ENCODE measurements at regions not wholly inside any gene's neighbourhood (a gene's known extent, or its start where the extent isn't known, plus 50 kb on each side); places are given as distances from the start of the nearest gene placed in this dataset.

DNA sequence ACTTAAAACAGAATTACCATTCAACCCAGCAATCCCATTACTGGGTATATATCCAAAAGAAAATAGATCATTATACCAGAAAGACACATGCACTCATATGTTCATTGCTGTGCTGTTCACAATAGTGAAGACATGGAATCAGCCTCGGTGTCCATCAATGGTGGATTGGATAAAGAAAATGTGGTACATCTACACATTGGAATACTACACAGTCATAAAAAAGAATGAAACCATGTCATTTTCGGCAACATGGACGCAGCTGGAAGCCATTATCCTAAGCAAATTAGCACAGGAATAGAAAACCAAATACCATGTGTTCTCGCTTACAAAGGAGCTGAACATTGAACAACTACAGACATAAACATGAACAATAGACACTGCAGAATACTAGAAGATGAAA is 244.8 kb upstream of the PROX1 start:
- H3K36me3 ChIP-seq (ENCODE audit: insufficient read depth, insufficient read length, low read length), result no peaks in the 10 kb centered on the region
- DNase-seq (ENCODE audit: low read depth, low spot score), result no peak
- TF ChIP-seq YY1 (IDR thresholded peaks at IDR 0.05; ENCODE audit: insufficient read depth, insufficient read length) (no peak), SUZ12 (IDR thresholded peaks at IDR 0.05; ENCODE audit: extremely low read depth, insufficient read depth, insufficient read length) (no peak), ZNF274 (IDR thresholded peaks at IDR 0.05; ENCODE audit: low read depth, low read length) (no peak)

GRCh38 chr1:213744780-213745179 is 243.0 kb upstream of the PROX1 start:
- H3K36me3 ChIP-seq (ENCODE audit: insufficient read depth, insufficient read length, low read length), result no peaks in the 10 kb centered on the region
- H3K4me3 ChIP-seq (ENCODE audit: insufficient read length, low read depth), result no peak overlapping the region
- no peaks in the 10 kb centered on the region for H3K4me1 ChIP-seq (ENCODE audit: insufficient read depth, insufficient read length)
- H3K27me3 ChIP-seq (ENCODE audit: insufficient read depth, insufficient read length), result no peaks in the 10 kb centered on the region
- DNase-seq (ENCODE audit: low read depth, low spot score), result no peak
- H3K9ac ChIP-seq (ENCODE audit: insufficient read length, low read depth), result no peak overlapping the region
- TF ChIP-seq YY1 (IDR thresholded peaks at IDR 0.05; ENCODE audit: insufficient read depth, insufficient read length) (no peak), SUZ12 (IDR thresholded peaks at IDR 0.05; ENCODE audit: extremely low read depth, insufficient read depth, insufficient read length) (no peak), ZNF274 (IDR thresholded peaks at IDR 0.05; ENCODE audit: low read depth, low read length) (no peak)
- no peaks in the 10 kb centered on the region for H3K9me3 ChIP-seq (ENCODE audit: insufficient read depth, low read length)

More for the DNA sequence above, 244.8 kb upstream of the PROX1 start:
- no peaks in the 10 kb centered on the region for H3K4me1 ChIP-seq (ENCODE audit: insufficient read depth, insufficient read length)
- no peaks in the 10 kb centered on the region for H3K27me3 ChIP-seq (ENCODE audit: insufficient read depth, insufficient read length)
- H3K9ac ChIP-seq (ENCODE audit: insufficient read length, low read depth), result no peak overlapping the region
- no peak overlapping the region for H3K4me3 ChIP-seq (ENCODE audit: insufficient read length, low read depth)
- H3K9me3 ChIP-seq (ENCODE audit: insufficient read depth, low read length), result no peaks in the 10 kb centered on the region

GRCh38 chr1:213745451-213745850 is 242.3 kb upstream of the PROX1 start:
- Histone ChIP-seq H3K9me3 (ENCODE audit: insufficient read depth, low read length) (no peaks in the 10 kb centered on the region), H3K36me3 (ENCODE audit: insufficient read depth, insufficient read length, low read length) (no peaks in the 10 kb centered on the region), H3K4me3 (ENCODE audit: insufficient read length, low read depth) (no peak overlapping the region), H3K27me3 (ENCODE audit: insufficient read depth, insufficient read length) (no peaks in the 10 kb centered on the region), H3K9ac (ENCODE audit: insufficient read length, low read depth) (no peak overlapping the region), H3K4me1 (ENCODE audit: insufficient read depth, insufficient read length) (no peaks in the 10 kb centered on the region)
- DNase-seq (ENCODE audit: low read depth, low spot score), result no peak
- TF ChIP-seq YY1 (IDR thresholded peaks at IDR 0.05; ENCODE audit: insufficient read depth, insufficient read length) (no peak), SUZ12 (IDR thresholded peaks at IDR 0.05; ENCODE audit: extremely low read depth, insufficient read depth, insufficient read length) (no peak)

DNA sequence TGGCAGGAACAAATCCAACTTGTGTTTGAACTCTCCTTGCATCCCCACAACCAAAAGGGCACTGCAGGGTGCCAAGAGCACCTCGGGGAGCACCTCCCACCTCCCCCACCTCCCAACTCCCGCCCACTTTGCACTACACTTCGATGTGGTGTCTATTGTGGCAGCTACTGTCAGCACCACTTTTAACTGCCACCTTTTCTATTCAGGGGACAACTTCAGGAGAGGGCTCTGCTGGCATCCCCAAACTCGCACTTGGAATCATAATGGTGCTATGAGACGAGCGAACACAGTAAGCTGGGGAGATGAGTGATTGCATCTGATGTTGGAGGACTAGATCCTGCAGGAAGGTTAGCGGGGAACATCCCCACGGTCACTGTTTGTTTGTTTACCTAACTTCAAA is 238.2 kb upstream of the PROX1 start:
- TF ChIP-seq ZNF274 (IDR thresholded peaks at IDR 0.05; ENCODE audit: low read depth, low read length) (no peak), YY1 (IDR thresholded peaks at IDR 0.05; ENCODE audit: insufficient read depth, insufficient read length) (no peak), SUZ12 (IDR thresholded peaks at IDR 0.05; ENCODE audit: extremely low read depth, insufficient read depth, insufficient read length) (no peak)
- H3K27me3 ChIP-seq (ENCODE audit: insufficient read depth, insufficient read length), result no peaks in the 10 kb centered on the region
- DNase-seq (ENCODE audit: low read depth, low spot score), result no peak
- no peaks in the 10 kb centered on the region for H3K9me3 ChIP-seq (ENCODE audit: insufficient read depth, low read length)
- no peak overlapping the region for H3K4me3 ChIP-seq (ENCODE audit: insufficient read length, low read depth)
- H3K36me3 ChIP-seq (ENCODE audit: insufficient read depth, insufficient read length, low read length), result no peaks in the 10 kb centered on the region
- H3K4me1 ChIP-seq (ENCODE audit: insufficient read depth, insufficient read length), result no peaks in the 10 kb centered on the region
- no peak overlapping the region for H3K9ac ChIP-seq (ENCODE audit: insufficient read length, low read depth)

DNA sequence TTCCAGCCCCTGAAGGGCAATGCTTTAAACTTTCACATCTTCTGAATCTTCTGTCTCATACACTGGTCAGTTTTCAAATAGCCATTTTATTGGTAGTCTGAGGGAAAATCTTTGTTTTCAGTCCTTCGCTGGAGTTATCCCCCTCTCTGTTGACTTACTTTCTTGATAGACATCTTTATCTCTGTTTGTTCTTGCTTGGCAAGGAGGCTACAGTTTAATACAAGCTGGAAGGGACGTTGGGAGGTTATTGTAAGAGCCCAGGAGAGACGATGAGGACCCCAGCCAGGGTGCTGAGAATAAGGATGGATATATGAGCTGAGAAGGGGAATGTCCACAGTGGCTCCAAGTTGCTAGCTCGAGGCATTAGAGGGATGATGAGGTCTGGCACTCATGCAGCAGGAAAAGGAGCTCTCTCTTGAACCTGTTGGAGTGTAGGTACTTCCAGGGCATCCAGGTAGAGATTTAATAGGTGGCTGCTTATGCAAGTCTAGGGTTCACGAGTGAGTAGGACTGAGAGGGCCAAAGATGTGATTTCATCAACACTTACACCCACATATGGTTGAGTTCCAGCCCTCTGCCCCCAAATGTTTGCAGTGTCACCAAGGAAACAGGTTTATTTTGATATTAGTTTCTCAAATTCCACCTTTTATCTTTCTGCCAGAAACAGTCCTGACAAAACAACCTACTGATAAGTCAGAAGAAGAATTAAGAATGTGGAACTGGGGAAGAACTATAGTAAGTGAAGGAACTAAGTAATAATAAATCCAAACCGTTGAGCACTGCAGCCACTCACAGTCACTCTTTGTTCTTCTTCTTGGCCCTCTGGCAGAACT is 237.3 kb upstream of the PROX1 start:
- DNase-seq (ENCODE audit: low read depth, low spot score), result no peak
- Histone ChIP-seq H3K4me3 (ENCODE audit: insufficient read length, low read depth) (no peak overlapping the region), H3K9me3 (ENCODE audit: insufficient read depth, low read length) (no peaks in the 10 kb centered on the region), H3K27me3 (ENCODE audit: insufficient read depth, insufficient read length) (no peaks in the 10 kb centered on the region), H3K4me1 (ENCODE audit: insufficient read depth, insufficient read length) (no peaks in the 10 kb centered on the region), H3K36me3 (ENCODE audit: insufficient read depth, insufficient read length, low read length) (no peaks in the 10 kb centered on the region), H3K9ac (ENCODE audit: insufficient read length, low read depth) (no peak overlapping the region)
- no peak for TF ChIP-seq SUZ12 (IDR thresholded peaks at IDR 0.05; ENCODE audit: extremely low read depth, insufficient read depth, insufficient read length)
- no peak for TF ChIP-seq ZNF274 (IDR thresholded peaks at IDR 0.05; ENCODE audit: low read depth, low read length)
- TF ChIP-seq YY1 (IDR thresholded peaks at IDR 0.05; ENCODE audit: insufficient read depth, insufficient read length), result no peak

DNA sequence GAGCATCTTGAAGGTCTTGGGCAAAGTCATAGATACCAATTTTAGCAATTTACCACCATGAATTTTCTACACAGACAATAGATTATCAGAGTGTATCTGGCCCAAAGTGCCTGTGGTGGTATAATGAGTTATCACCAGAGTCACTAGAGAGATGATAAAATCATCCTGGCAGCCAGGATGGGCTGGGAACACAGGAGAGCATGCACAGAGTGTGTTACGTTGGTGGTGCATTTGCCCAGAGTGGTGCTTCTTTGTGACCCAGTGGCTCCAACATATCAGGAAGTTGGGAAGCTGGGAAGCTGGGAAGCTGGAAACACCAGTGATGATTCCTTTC is 236.7 kb upstream of the PROX1 start:
- Histone ChIP-seq H3K4me1 (ENCODE audit: insufficient read depth, insufficient read length) (no peaks in the 10 kb centered on the region), H3K27me3 (ENCODE audit: insufficient read depth, insufficient read length) (no peaks in the 10 kb centered on the region), H3K9me3 (ENCODE audit: insufficient read depth, low read length) (no peaks in the 10 kb centered on the region), H3K4me3 (ENCODE audit: insufficient read length, low read depth) (no peak overlapping the region), H3K36me3 (ENCODE audit: insufficient read depth, insufficient read length, low read length) (no peaks in the 10 kb centered on the region), H3K9ac (ENCODE audit: insufficient read length, low read depth) (no peak overlapping the region)
- DNase-seq (ENCODE audit: low read depth, low spot score), result no peak
- TF ChIP-seq ZNF274 (IDR thresholded peaks at IDR 0.05; ENCODE audit: low read depth, low read length) (no peak), SUZ12 (IDR thresholded peaks at IDR 0.05; ENCODE audit: extremely low read depth, insufficient read depth, insufficient read length) (no peak), YY1 (IDR thresholded peaks at IDR 0.05; ENCODE audit: insufficient read depth, insufficient read length) (no peak)

GRCh38 chr1:213759359-213760181 is 228.2 kb upstream of the PROX1 start:
- no peak for TF ChIP-seq SUZ12 (IDR thresholded peaks at IDR 0.05; ENCODE audit: extremely low read depth, insufficient read depth, insufficient read length)
- no peak for TF ChIP-seq YY1 (IDR thresholded peaks at IDR 0.05; ENCODE audit: insufficient read depth, insufficient read length)
- TF ChIP-seq ZNF274 (IDR thresholded peaks at IDR 0.05; ENCODE audit: low read depth, low read length), result no peak
- Histone ChIP-seq H3K9ac (ENCODE audit: insufficient read length, low read depth) (no peak overlapping the region), H3K27me3 (ENCODE audit: insufficient read depth, insufficient read length) (no peaks in the 10 kb centered on the region), H3K4me1 (ENCODE audit: insufficient read depth, insufficient read length) (no peaks in the 10 kb centered on the region), H3K36me3 (ENCODE audit: insufficient read depth, insufficient read length, low read length) (no peaks in the 10 kb centered on the region), H3K9me3 (ENCODE audit: insufficient read depth, low read length) (no peaks in the 10 kb centered on the region), H3K4me3 (ENCODE audit: insufficient read length, low read depth) (no peak overlapping the region)
- DNase-seq (ENCODE audit: low read depth, low spot score), result no peak
